Midbrain (tissue), 1 donor: ENCODE measurements at regions not wholly inside any gene's neighbourhood (a gene's known extent, or its start where the extent isn't known, plus 50 kb on each side); places are given as distances from the start of the nearest gene placed in this dataset.

ENCODE experiments used
- DNase-seq: peaks from one replicate; lab custom pipeline; 2025; lab: John Stamatoyannopoulos, UW

GRCh38 chrX:20863649-20864048, 510.6 kb upstream of the CNKSR2 start:
- no peak for DNase-seq

- DNase-seq: no peak
Observed at GRCh38 chrX:20861113-20861512, 513.1 kb upstream of the CNKSR2 start.

- peak; percentile 63 for DNase-seq
Observed at GRCh38 chrX:20857746-20858145, 516.5 kb upstream of the CNKSR2 start.

DNA sequence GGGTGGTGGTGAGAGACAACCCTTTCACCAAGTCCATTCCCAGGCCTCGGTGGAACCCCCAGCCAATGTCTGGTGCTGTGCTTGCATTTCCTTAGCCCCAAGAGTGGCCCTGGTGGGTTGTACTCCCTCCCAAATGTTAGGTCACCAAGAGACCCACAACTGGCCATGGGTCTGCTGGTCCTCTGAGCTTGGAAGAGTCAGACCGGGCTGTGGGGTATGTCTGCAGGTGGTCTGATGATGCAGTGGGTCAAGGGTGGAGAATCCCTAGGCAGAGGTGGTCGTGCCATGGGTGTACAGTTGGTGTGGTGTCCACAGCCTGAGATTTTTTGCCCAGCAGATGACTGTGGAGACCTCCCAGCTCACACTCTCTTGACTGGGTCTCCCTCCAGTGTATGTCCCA, 535.7 kb upstream of the CNKSR2 start:
- DNase-seq: no peak

GRCh38 chrX:20829665-20830491, 544.3 kb upstream of the CNKSR2 start:
- no peak for DNase-seq

DNA sequence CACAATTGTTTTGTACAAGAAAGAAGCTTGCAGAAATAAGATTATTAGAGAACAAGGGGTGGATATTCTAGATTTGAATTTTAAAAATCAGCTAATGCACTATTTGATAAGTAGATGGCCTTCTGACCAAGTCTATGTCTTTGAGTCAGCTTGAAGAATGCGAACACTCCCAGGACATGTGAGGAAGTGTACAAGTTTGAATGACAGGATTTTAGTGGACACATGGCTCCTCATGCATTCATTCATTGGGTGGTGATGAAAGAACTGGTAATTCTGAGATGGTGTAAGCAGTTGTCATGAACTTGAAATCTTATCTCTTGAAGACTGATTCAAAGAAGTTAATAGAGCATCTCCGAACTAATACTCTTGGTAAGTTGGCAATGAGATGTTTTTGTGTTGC, 548.2 kb upstream of the CNKSR2 start:
- no peak for DNase-seq

- DNase-seq: no peak
Observed at GRCh38 chrX:20803971-20804370, 537.3 kb upstream of the RPS6KA3 start.

DNA sequence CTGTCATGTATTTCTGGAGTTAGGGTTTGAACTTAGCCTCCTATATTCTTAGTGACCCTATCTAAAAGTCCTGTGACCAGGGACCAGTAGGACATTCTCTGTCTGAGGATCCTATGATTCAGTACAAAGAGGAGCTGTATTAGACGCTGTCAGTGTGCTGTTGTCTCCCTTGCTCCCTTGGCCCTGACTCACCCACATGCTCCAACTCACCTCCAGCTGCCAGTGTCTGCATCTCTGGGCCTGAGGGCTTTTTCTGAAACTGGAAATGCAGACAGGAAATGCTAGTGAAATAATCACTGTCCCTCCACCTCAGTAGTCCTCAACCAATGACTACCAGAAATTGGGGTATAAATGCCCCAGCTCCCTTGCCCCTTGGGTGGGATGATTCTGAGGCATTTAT, 535.3 kb upstream of the RPS6KA3 start:
- no peak for DNase-seq

- DNase-seq: no peak
Observed at GRCh38 chrX:20796450-20796849, 529.7 kb upstream of the RPS6KA3 start.

DNA sequence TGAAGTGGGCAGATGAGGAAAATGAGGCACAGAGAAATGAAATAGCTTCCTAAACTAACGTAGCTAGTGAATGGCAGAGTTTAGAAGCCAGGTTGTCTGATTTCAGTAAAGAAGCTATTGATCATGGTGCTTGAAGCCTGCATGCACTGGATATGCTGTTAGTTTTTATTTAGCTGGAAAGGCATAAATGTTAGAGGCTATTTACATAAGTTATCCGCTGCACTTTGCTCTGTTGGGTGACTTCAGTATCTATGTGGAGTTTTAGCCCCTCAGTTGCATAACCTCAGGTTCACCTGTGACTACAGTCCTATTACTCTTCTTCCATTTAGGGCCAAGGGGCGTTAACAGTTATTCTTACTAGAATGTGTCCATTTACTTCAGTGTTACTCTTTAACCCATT, 522.4 kb upstream of the RPS6KA3 start:
- no peak for DNase-seq

GRCh38 chrX:20767346-20767745, 500.6 kb upstream of the RPS6KA3 start:
- DNase-seq: no peak

GRCh38 chrX:20756585-20756984, 489.9 kb upstream of the RPS6KA3 start:
- no peak for DNase-seq

GRCh38 chrX:20753076-20753475, 486.4 kb upstream of the RPS6KA3 start:
- DNase-seq: no peak

GRCh38 chrX:20746690-20747089, 480.0 kb upstream of the RPS6KA3 start:
- DNase-seq: no peak

GRCh38 chrX:20743046-20743445, 476.3 kb upstream of the RPS6KA3 start:
- no peak for DNase-seq

DNA sequence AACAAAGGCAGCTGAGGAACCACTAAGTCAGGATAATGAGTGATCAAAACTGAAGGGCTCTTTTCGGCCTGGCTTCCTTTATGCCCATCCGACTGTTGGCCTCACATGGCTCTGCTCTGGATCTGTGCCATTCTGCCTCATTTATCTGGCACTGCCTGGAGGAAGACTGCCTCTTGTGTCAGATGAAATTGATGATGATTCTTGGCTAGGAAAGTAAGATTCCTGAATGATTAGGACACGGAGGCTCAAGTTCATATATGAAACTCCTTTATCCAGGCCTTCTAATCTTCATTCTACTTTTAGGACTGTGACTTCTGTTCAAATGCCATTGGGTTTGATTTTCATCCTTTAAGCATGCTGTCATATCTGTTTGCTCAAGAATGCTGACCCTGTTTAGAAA, 475.4 kb upstream of the RPS6KA3 start:
- no peak for DNase-seq

DNA sequence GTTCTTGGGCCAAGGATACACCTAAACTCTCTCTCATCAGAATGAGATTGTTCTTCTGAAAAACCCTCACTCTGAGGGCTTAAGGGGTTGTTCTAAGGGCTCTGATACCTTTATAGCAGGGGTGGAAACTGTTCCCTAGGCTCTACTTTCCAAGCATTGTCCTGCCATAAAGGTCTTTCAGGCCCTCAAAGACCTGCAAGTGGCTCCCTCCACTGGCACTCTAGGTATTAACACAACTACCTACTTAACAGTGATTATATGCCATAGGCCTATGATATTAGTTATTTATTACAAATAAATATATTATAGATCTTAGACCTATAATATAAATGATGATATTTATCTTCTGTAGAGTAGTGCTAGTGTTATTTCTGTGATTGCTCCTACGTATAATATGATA, 473.7 kb upstream of the RPS6KA3 start:
- DNase-seq: no peak

- no peak for DNase-seq
Observed at GRCh38 chrX:20739038-20739745, 472.5 kb upstream of the RPS6KA3 start.

DNA sequence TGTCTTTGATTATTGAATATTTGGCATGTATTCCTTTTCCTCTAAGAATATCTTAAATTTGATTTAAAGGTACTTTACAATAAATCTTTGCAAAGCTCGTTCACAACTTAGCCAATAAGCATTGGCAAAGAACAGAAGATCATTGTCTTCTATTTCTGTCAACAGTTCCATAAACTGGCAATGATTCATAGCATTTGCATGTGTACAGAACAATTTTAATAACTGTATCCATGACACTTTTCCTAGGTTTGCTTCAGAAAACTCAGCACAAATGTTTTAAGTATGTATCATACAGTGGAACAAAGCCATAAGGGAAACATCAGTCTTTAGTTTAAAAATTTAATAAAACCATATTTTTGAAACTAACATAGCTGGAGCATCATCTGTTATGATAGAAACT, 462.7 kb upstream of the RPS6KA3 start:
- DNase-seq: no peak

- no peak for DNase-seq
Observed at GRCh38 chrX:20727447-20727846, 460.7 kb upstream of the RPS6KA3 start.

DNA sequence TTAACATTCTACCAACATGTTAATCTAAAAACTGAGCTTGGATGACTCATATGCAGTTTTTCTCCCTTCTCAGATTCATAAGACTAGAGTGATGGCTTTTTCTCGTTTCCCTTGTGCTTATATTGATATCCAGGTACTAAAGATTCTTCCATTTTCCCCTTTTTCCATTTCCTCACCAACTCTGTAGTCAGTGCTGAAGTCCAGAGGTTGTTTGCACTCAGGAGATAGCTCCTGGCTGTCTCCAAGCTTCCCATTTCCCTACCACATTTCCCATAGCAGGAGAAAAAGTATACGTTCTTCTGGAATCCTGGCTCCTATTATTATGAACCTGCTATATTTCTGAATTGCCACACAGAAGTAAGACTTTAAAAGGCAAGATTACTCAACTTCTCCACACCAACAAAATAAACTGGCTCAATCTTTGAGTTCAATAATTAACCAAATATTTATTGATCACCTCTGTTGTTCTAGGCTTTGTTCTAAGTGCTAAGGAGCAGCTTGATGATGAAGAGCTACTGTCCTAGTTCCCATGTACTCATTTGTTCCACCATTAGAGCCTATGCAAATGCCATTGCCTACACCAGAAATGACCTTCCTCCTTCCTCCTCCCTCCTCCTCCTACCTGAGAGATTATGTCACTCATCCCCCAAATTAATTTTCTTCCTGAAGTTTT, 454.4 kb upstream of the RPS6KA3 start:
- no peak for DNase-seq

DNA sequence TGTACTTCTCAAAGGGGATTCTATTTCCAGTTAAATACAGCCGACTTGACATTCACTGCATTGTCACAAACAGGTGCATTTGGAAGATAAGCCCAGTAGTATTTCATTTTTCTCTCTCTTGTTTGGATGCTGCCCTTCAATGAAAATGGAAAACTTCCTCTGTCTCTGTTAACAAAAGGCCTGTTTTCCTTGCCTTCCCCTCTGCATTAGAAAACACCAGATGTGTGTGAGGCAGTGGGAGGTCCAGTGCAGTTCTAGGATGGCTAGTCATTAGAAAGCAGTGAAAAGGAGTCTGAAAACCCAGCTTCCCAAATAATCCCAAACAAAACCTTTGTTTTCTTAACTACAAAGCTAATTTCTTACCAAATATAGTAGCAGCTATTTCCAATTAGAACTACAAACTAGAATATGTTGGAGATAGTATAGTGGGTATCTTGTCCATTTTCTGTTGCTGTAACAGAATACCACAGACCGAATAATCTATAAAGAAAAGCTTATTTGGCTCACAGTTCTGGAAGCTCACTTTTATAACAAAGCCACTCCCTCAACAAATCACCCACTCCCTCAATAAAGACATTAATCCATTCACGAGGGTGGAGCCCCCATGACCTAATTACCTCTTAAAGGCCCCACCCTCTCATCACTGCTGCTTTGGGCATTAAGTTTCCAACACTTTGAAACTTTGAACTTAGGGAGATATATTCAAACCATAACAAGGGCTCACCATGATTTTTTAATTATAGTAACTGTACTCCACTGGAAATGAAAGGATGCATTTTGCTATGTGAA, 452.1 kb upstream of the RPS6KA3 start:
- DNase-seq: peak; percentile 4
